Panc1 (cell line): ENCODE measurements at regions not wholly inside any gene's neighbourhood (a gene's known extent, or its start where the extent isn't known, plus 50 kb on each side); places are given as distances from the start of the nearest gene placed in this dataset.

Experiments
- ATAC-seq: fragments of 200-7000 bp; cut with Tn5 transposase; 2 replicates; pipeline ENCODE4 v1.9.1; 2020; ENCODE audit warnings: mild to moderate bottlenecking, moderate library complexity
- BruUV-seq: library from RNA; stranded (reverse); fragments of 400-500 nt; replicated peaks from 2 replicates; lab custom pipeline; 2021; lab: Mats Ljungman, UMichigan
- CTCF ChIA-PET: fragments of 300-600 bp; sonication (Branson Sonifier 250); formaldehyde crosslinking; loops from one replicate; lab custom pipeline; 2022; ENCODE audit warnings: antibody characterized with exemption; lab: Charles Lee
- POLR2A ChIA-PET: fragments of 300-600 bp; sonication (Branson Sonifier 250); formaldehyde crosslinking; loops from one replicate; lab custom pipeline; 2022; ENCODE audit warnings: antibody characterized with exemption; lab: Charles Lee
- DNase-seq: peaks from one replicate; pipeline ENCODE4 v3.0.0-alpha.2; 2010; ENCODE audit warnings: low read depth, low spot score
- H3K27ac ChIP-seq: 2 replicates; pipeline ENCODE4 v1.5.1; 2011; ENCODE audit warnings: mild to moderate bottlenecking, low read length, inconsistent platforms
- H3K27me3 ChIP-seq: fragments of 200-500 bp; sonication (Bioruptor generic); 2 replicates; pipeline ENCODE4 v1.6.0; 2014; ENCODE audit warnings: low read length, inconsistent platforms; ENCODE audit not compliant: control insufficient read depth, insufficient read depth
- H3K36me3 ChIP-seq: fragments of 200-500 bp; sonication (Bioruptor generic); 2 replicates; pipeline ENCODE4 v1.5.1; 2014; ENCODE audit warnings: inconsistent platforms, mild to moderate bottlenecking, low read length, moderate library complexity; ENCODE audit not compliant: control insufficient read depth, insufficient read depth
- H3K4me1 ChIP-seq: 2 replicates; pipeline ENCODE4 v1.5.1; 2011; ENCODE audit warnings: inconsistent platforms, mild to moderate bottlenecking, low read length, moderate library complexity; ENCODE audit not compliant: control insufficient read depth, insufficient read depth
- H3K4me3 ChIP-seq, 2 experiments: 2 replicates each; pipeline ENCODE4 v1.5.1; 2011 to 2012; ENCODE audit warnings: low read depth in 2 of 2, low read length in 2 of 2, mild to moderate bottlenecking in 2 of 2, inconsistent platforms in 1 of 2, moderate library complexity in 1 of 2
- H3K9me3 ChIP-seq: fragments of 200-500 bp; sonication (Bioruptor generic); 2 replicates; pipeline ENCODE4 v1.5.1; 2014; ENCODE audit warnings: low read depth, mild to moderate bottlenecking, inconsistent platforms, low read length, moderate library complexity; ENCODE audit not compliant: control insufficient read depth, insufficient read depth
- CTCF ChIP-seq: fragments of 450-650 bp; IDR thresholded peaks from 2 replicates; pipeline ENCODE4 v1.5.1; 2017; ENCODE audit warnings: mild to moderate bottlenecking
- POLR2AphosphoS5 ChIP-seq: IDR thresholded peaks from 2 replicates; pipeline ENCODE4 v1.6.1; 2012; ENCODE audit warnings: mild to moderate bottlenecking, low read depth, low read length, moderate library complexity
- REST ChIP-seq, 2 experiments: IDR thresholded peaks; 2 replicates each; pipeline ENCODE4 v1.6.1; 2011 to 2012; ENCODE audit warnings: low read depth in 2 of 2, control low read depth in 1 of 2, low read length in 1 of 2, mild to moderate bottlenecking in 1 of 2, moderate library complexity in 1 of 2; ENCODE audit not compliant: insufficient read depth in 1 of 2
- SIN3A ChIP-seq: IDR thresholded peaks from 2 replicates; pipeline ENCODE4 v1.6.1; 2012; ENCODE audit warnings: low read depth, mild to moderate bottlenecking, low read length, moderate library complexity, borderline replicate concordance; ENCODE audit not compliant: insufficient read depth
- TCF7L2 ChIP-seq: IDR thresholded peaks from 2 replicates; pipeline ENCODE4 v1.6.1; 2011; ENCODE audit warnings: mild to moderate bottlenecking, low read depth, low read length, inconsistent platforms
- in situ Hi-C: cut with HindIII; loops from 2 replicates; pipeline ENCODE4 v1.10.0; 2016; ENCODE audit warnings: low sequenced_read_pairs, low pct_unique_long_range_greater_than_20kb
- intact Hi-C: fragments of 100-400 bp; cut with micrococcal nuclease; formaldehyde crosslinking; loops from one replicate; pipeline ENCODE4 v1.10.0; 2022; ENCODE audit not compliant: unreplicated experiment

GRCh38 chr20:57901526-57901925 lies 191.7 kb upstream of the PMEPA1 start:
- intact Hi-C loops: no loop called here
- TF ChIP-seq CTCF (no peak), SIN3A (no peak), TCF7L2 (no peak), POLR2AphosphoS5 (no peak), REST (IDR thresholded peaks at IDR 0.05; ENCODE audit: insufficient read depth in 1 of 2, low read depth in 2 of 2, low read length in 1 of 2) (no peak)
- ATAC-seq (no peak), DNase-seq (no peak)
- Histone ChIP-seq H3K4me3 (no peak overlapping the region), H3K27me3 (no peaks in the 10 kb centered on the region), H3K9me3 (no peaks in the 10 kb centered on the region), H3K36me3 (no peaks in the 10 kb centered on the region), H3K4me1 (no peaks in the 10 kb centered on the region), H3K27ac (no peak overlapping the region)
- ChIA-PET POLR2A (no interaction called here), CTCF (no interaction called here)
- no TSS peak for BruUV-seq
- in situ Hi-C loops: no loop called here

GRCh38 chr20:57900226-57900905 lies 190.6 kb upstream of the PMEPA1 start:
- Histone ChIP-seq H3K4me1 (no peaks in the 10 kb centered on the region), H3K36me3 (no peaks in the 10 kb centered on the region), H3K9me3 (no peaks in the 10 kb centered on the region), H3K27me3 (no peaks in the 10 kb centered on the region), H3K27ac (no peak overlapping the region), H3K4me3 (no peak overlapping the region)
- intact Hi-C loops (no loop called here), in situ Hi-C loops (no loop called here)
- ATAC-seq: no peak
- TF ChIP-seq POLR2AphosphoS5 (no peak), CTCF (no peak), SIN3A (no peak), REST (IDR thresholded peaks at IDR 0.05; ENCODE audit: insufficient read depth in 1 of 2, low read depth in 2 of 2, low read length in 1 of 2) (no peak), TCF7L2 (no peak)
- DNase-seq: no peak
- ChIA-PET POLR2A (interaction anchor here (0.5 kb wide), 1 partner anchor 191 kb away, joined by 3 read pairs; the partner anchor contains the start of gene PMEPA1), CTCF (no interaction called here)
- BruUV-seq: no TSS peak
